ENCODE measurements at regions not wholly inside any gene's neighbourhood (a gene's known extent, or its start where the extent isn't known, plus 50 kb on each side); places are given as distances from the start of the nearest gene placed in this dataset.
"Not testable (repeated sequence)": the region's sequence is repeated elsewhere in the genome, so short reads cannot be mapped to it uniquely, and the experiment has no call there.

DNA sequence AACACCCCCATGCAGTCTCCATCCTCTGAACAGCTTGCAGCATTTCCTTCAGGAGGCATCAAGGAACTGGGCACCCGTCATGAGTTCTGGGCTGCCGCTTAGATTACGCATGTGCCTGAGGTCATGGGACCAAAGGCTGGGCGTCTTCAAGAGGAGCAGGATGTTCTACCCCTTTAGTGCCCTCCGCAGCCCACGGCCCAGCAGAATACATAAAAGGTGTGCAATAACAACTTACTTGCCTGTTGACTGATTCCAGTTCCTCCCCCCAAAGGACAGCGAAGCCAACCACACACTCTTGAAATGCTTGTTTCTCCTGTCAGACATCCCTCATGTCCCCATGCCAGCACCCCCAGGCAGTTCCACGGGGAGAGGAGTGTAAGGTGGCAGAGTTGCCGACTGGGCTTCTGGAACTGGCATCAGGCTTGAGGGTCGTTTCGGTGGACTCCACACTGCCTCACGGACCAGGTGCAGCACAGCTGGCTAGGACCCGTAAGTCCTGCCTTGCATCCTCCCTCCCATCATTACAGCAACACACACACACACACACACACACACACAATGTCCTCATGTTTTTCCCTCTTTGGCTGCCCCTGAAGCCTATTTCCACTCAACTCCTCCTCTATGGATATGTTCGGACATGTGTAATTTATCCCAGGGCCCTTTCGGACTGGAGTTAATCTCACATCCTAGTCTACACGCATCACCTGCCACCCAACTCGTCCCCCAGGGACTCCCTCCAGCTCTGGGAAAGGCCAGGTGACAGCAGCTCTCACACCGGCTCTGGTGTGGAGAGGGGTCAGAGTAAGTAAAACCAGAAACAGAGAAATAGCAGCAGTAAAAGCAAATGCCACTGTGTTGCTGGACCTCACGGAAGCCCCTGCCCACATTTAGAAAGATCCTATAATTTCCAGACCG is 200.7 kb downstream of the BCL11A start:
- H3K36me3 ChIP-seq (ENCODE audit: insufficient read depth, insufficient read length, low read length) = no peaks in the 10 kb centered on the region
- H3K9ac ChIP-seq (ENCODE audit: insufficient read length, low read depth) = no peak overlapping the region
- H3K4me3 ChIP-seq (ENCODE audit: insufficient read length, low read depth) = no peak overlapping the region
- H3K4me1 ChIP-seq (ENCODE audit: insufficient read depth, insufficient read length) = no peaks in the 10 kb centered on the region
- H3K9me3 ChIP-seq (ENCODE audit: insufficient read depth, low read length) = no peaks in the 10 kb centered on the region
- no peak for DNase-seq (ENCODE audit: low read depth, low spot score)
- H3K27me3 ChIP-seq (ENCODE audit: insufficient read depth, insufficient read length) = no peaks in the 10 kb centered on the region
- TF ChIP-seq SUZ12 (IDR thresholded peaks at IDR 0.05; ENCODE audit: extremely low read depth, insufficient read depth, insufficient read length) = no peak
- TF ChIP-seq ZNF274 (IDR thresholded peaks at IDR 0.05; ENCODE audit: low read depth, low read length) = no peak
- TF ChIP-seq YY1 (IDR thresholded peaks at IDR 0.05; ENCODE audit: insufficient read depth, insufficient read length) = no peak

- Histone ChIP-seq H3K4me3 (ENCODE audit: insufficient read length, low read depth) (no peak overlapping the region), H3K27me3 (ENCODE audit: insufficient read depth, insufficient read length) (no peaks in the 10 kb centered on the region), H3K9ac (ENCODE audit: insufficient read length, low read depth) (no peak overlapping the region), H3K9me3 (ENCODE audit: insufficient read depth, low read length) (no peaks in the 10 kb centered on the region), H3K4me1 (ENCODE audit: insufficient read depth, insufficient read length) (no peaks in the 10 kb centered on the region), H3K36me3 (ENCODE audit: insufficient read depth, insufficient read length, low read length) (no peaks in the 10 kb centered on the region)
- TF ChIP-seq SUZ12 (IDR thresholded peaks at IDR 0.05; ENCODE audit: extremely low read depth, insufficient read depth, insufficient read length) (no peak), ZNF274 (IDR thresholded peaks at IDR 0.05; ENCODE audit: low read depth, low read length) (no peak), YY1 (IDR thresholded peaks at IDR 0.05; ENCODE audit: insufficient read depth, insufficient read length) (no peak)
- no peak for DNase-seq (ENCODE audit: low read depth, low spot score)
Measured at GRCh38 chr2:60351802-60352201, 201.7 kb downstream of the BCL11A start.

DNA sequence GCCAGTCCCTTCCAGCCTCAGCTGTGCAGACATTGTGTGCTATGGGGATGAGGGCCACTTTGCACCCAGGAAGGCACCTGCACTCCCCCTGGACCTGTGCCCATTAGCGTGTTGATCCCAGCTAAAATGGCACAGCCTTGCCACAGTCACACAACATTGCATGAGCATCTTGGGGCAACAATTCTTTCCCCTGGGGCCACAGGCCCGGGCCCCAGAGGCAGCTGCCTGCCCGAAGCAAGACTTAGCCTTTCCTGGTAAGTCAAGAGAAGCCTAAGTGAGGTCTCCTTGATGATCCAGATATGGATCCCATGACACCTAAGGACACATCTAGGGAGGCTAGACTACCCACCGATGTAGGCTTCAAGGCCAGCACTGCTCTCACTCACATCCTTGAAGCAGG is 202.1 kb downstream of the BCL11A start:
- DNase-seq (ENCODE audit: low read depth, low spot score) = no peak
- Histone ChIP-seq H3K27me3 (ENCODE audit: insufficient read depth, insufficient read length) (no peaks in the 10 kb centered on the region), H3K9me3 (ENCODE audit: insufficient read depth, low read length) (no peaks in the 10 kb centered on the region), H3K36me3 (ENCODE audit: insufficient read depth, insufficient read length, low read length) (no peaks in the 10 kb centered on the region), H3K4me1 (ENCODE audit: insufficient read depth, insufficient read length) (no peaks in the 10 kb centered on the region), H3K4me3 (ENCODE audit: insufficient read length, low read depth) (no peak overlapping the region), H3K9ac (ENCODE audit: insufficient read length, low read depth) (no peak overlapping the region)
- TF ChIP-seq ZNF274 (IDR thresholded peaks at IDR 0.05; ENCODE audit: low read depth, low read length) = no peak
- TF ChIP-seq SUZ12 (IDR thresholded peaks at IDR 0.05; ENCODE audit: extremely low read depth, insufficient read depth, insufficient read length) = no peak
- TF ChIP-seq YY1 (IDR thresholded peaks at IDR 0.05; ENCODE audit: insufficient read depth, insufficient read length) = no peak

DNA sequence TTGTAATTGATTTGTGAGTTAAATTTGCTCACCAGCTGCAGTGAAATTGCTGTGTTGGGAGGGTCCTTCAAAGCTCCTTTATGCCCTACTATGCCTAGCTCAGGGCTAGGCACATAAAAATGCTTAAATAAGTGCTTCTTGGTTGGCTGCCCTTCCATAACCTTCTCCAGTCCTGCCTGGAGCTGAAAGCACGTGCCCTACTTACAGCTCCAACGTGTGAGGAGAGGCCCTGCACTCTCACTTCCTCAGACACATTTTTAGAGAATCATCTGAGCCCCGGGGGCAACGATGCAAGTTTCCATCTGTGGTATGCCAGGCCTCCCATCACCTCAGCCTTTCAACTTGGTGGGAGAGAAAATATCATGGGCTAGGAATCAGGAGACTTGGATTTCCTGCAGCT is 202.7 kb downstream of the BCL11A start:
- TF ChIP-seq ZNF274 (IDR thresholded peaks at IDR 0.05; ENCODE audit: low read depth, low read length) (no peak), YY1 (IDR thresholded peaks at IDR 0.05; ENCODE audit: insufficient read depth, insufficient read length) (no peak), SUZ12 (IDR thresholded peaks at IDR 0.05; ENCODE audit: extremely low read depth, insufficient read depth, insufficient read length) (no peak)
- DNase-seq (ENCODE audit: low read depth, low spot score) = no peak

DNA sequence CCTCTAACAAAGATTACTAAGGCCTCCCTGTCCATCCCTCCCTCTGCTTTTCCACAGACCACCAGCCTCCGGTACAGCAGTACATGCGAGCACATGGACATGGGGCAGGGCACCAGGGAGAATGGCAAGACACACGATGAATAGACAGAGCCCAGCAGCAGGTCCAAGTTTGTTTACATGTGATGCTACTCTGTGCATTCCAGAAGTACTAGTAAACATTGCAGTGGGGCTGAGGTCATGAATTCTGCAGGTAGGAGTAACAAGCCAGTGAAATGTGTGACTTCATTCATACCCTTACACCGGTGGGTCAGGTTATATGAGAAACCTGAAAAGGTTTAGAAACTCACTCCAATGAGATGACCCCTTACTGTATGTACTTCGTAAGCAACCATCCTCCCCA is 205.7 kb downstream of the BCL11A start:
- Histone ChIP-seq H3K27me3 (ENCODE audit: insufficient read depth, insufficient read length) (no peaks in the 10 kb centered on the region), H3K4me1 (ENCODE audit: insufficient read depth, insufficient read length) (no peaks in the 10 kb centered on the region), H3K9ac (ENCODE audit: insufficient read length, low read depth) (no peak overlapping the region), H3K9me3 (ENCODE audit: insufficient read depth, low read length) (no peaks in the 10 kb centered on the region), H3K4me3 (ENCODE audit: insufficient read length, low read depth) (no peak overlapping the region), H3K36me3 (ENCODE audit: insufficient read depth, insufficient read length, low read length) (no peaks in the 10 kb centered on the region)
- no peak for TF ChIP-seq YY1 (IDR thresholded peaks at IDR 0.05; ENCODE audit: insufficient read depth, insufficient read length)
- no peak for TF ChIP-seq ZNF274 (IDR thresholded peaks at IDR 0.05; ENCODE audit: low read depth, low read length)
- no peak for TF ChIP-seq SUZ12 (IDR thresholded peaks at IDR 0.05; ENCODE audit: extremely low read depth, insufficient read depth, insufficient read length)
- no peak for DNase-seq (ENCODE audit: low read depth, low spot score)

More for the DNA sequence above, 202.7 kb downstream of the BCL11A start:
- Histone ChIP-seq H3K9ac (ENCODE audit: insufficient read length, low read depth) (no peak overlapping the region), H3K9me3 (ENCODE audit: insufficient read depth, low read length) (no peaks in the 10 kb centered on the region), H3K27me3 (ENCODE audit: insufficient read depth, insufficient read length) (no peaks in the 10 kb centered on the region), H3K4me1 (ENCODE audit: insufficient read depth, insufficient read length) (no peaks in the 10 kb centered on the region), H3K36me3 (ENCODE audit: insufficient read depth, insufficient read length, low read length) (no peaks in the 10 kb centered on the region), H3K4me3 (ENCODE audit: insufficient read length, low read depth) (no peak overlapping the region)

- H3K27me3 ChIP-seq (ENCODE audit: insufficient read depth, insufficient read length); H3K9ac ChIP-seq (ENCODE audit: insufficient read length, low read depth); DNase-seq (ENCODE audit: low read depth, low spot score); H3K4me3 ChIP-seq (ENCODE audit: insufficient read length, low read depth); H3K4me1 ChIP-seq (ENCODE audit: insufficient read depth, insufficient read length); H3K9me3 ChIP-seq (ENCODE audit: insufficient read depth, low read length); H3K36me3 ChIP-seq (ENCODE audit: insufficient read depth, insufficient read length, low read length): not testable (repeated sequence)
Measured at GRCh38 chr2:60342491-60342890, 211.0 kb downstream of the BCL11A start.

- H3K9ac ChIP-seq (ENCODE audit: insufficient read length, low read depth) = no peak overlapping the region
- no peaks in the 10 kb centered on the region for H3K9me3 ChIP-seq (ENCODE audit: insufficient read depth, low read length)
- no peaks in the 10 kb centered on the region for H3K36me3 ChIP-seq (ENCODE audit: insufficient read depth, insufficient read length, low read length)
- no peak overlapping the region for H3K4me3 ChIP-seq (ENCODE audit: insufficient read length, low read depth)
- H3K4me1 ChIP-seq (ENCODE audit: insufficient read depth, insufficient read length) = no peaks in the 10 kb centered on the region
- no peak for DNase-seq (ENCODE audit: low read depth, low spot score)
- no peaks in the 10 kb centered on the region for H3K27me3 ChIP-seq (ENCODE audit: insufficient read depth, insufficient read length)
- TF ChIP-seq ZNF274 (IDR thresholded peaks at IDR 0.05; ENCODE audit: low read depth, low read length) = no peak
- TF ChIP-seq SUZ12 (IDR thresholded peaks at IDR 0.05; ENCODE audit: extremely low read depth, insufficient read depth, insufficient read length) = no peak
- TF ChIP-seq YY1 (IDR thresholded peaks at IDR 0.05; ENCODE audit: insufficient read depth, insufficient read length) = no peak
Measured at GRCh38 chr2:60341151-60341550, 212.3 kb downstream of the BCL11A start.
